AG04449 (cell line): ENCODE measurements at regions not wholly inside any gene's neighbourhood (a gene's known extent, or its start where the extent isn't known, plus 50 kb on each side); places are given as distances from the start of the nearest gene placed in this dataset.

Experiments used
- CTCF ChIA-PET: fragments of 350-600 bp; formaldehyde crosslinking; extraction: SDS; loops from one replicate; lab custom pipeline; 2021; ENCODE audit warnings: antibody characterized with exemption; lab: Yijun Ruan, JAX
- POLR2A ChIA-PET: fragments of 400-600, 350-600 bp; formaldehyde crosslinking; extraction: SDS; loops from one replicate; lab custom pipeline; 2020; ENCODE audit warnings: antibody characterized with exemption, inconsistent platforms; lab: Yijun Ruan, JAX
- DNase-seq: peaks from one replicate; pipeline ENCODE4 v3.0.0-alpha.2; 2010; ENCODE audit warnings: low read depth, low spot score
- H3K4me3 ChIP-seq: 2 replicates; pipeline ENCODE4 v1.5.1; 2011; ENCODE audit warnings: low read depth, mild to moderate bottlenecking, control low read depth, low read length
- CTCF ChIP-seq: IDR thresholded peaks from one replicate; pipeline ENCODE4 v1.5.1; 2011; ENCODE audit warnings: mild to moderate bottlenecking, moderate library complexity, low read length, control low read depth, inconsistent platforms; ENCODE audit not compliant: insufficient read depth; ENCODE audit errors: missing control alignments

- POLR2A ChIA-PET: no interaction called here
- TF ChIP-seq CTCF: no peak
- no peak for DNase-seq
- CTCF ChIA-PET: no interaction called here
- no peak overlapping the region for H3K4me3 ChIP-seq
These were observed 149.8 kb upstream of the PCBD1 start for GRCh38 chr10:71038091-71038633.

GRCh38 chr10:71038921-71039320, 150.6 kb upstream of the PCBD1 start:
- ChIA-PET CTCF (no interaction called here), POLR2A (no interaction called here)

GRCh38 chr10:71039551-71039950, 151.2 kb upstream of the PCBD1 start:
- POLR2A ChIA-PET: no interaction called here
- TF ChIP-seq CTCF: no peak
- no peak overlapping the region for H3K4me3 ChIP-seq
- CTCF ChIA-PET: no interaction called here
- no peak for DNase-seq

More at GRCh38 chr10:71038921-71039320, 150.6 kb upstream of the PCBD1 start:
- no peak for DNase-seq
- no peak for TF ChIP-seq CTCF
- H3K4me3 ChIP-seq: no peak overlapping the region

- POLR2A ChIA-PET: no interaction called here
- CTCF ChIA-PET: no interaction called here
- H3K4me3 ChIP-seq: no peak overlapping the region
- TF ChIP-seq CTCF: no peak
- no peak for DNase-seq
These were observed 152.0 kb upstream of the PCBD1 start for GRCh38 chr10:71040343-71040742.

- TF ChIP-seq CTCF: no peak
- no peak overlapping the region for H3K4me3 ChIP-seq
- CTCF ChIA-PET: no interaction called here
- DNase-seq: no peak
- POLR2A ChIA-PET: no interaction called here
These were observed 152.7 kb upstream of the PCBD1 start for GRCh38 chr10:71040846-71041605.

GRCh38 chr10:71042216-71042615, 153.9 kb upstream of the PCBD1 start:
- ChIA-PET CTCF (interaction anchor here (1.9 kb wide), 1 partner anchor 166 kb away, joined by 4 read pairs; no protein-coding TSS in a partner anchor), POLR2A (interaction anchor here (0.6 kb wide), 1 partner anchor 519 kb away, joined by 3 read pairs; no protein-coding TSS in a partner anchor)
- no peak for TF ChIP-seq CTCF
- no peak overlapping the region for H3K4me3 ChIP-seq
- DNase-seq: no peak
